ENCODE measurements at regions not wholly inside any gene's neighbourhood (a gene's known extent, or its start where the extent isn't known, plus 50 kb on each side); places are given as distances from the start of the nearest gene placed in this dataset.

DNA sequence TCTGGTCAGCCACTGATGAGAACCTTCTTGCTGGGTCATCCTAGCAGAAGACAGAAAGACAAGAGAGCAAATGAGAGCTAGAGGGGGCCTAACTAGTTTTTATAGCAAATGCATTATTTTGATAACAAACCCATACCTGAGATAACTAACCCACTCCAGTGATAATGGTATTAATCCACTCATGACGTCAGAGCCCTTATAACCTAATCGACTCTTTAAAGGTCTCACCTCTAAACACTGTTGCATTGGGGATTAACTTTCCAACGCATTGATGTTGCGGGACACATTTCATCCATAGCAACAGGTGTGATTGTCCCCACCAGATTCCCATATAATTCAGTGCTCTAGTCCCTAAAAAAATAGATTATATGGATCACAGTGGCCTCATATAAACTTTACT is 312.1 kb downstream of the HTR1B start:
- H3K9me3 ChIP-seq = no peaks in the 10 kb centered on the region
- H3K4me3 ChIP-seq = no peak overlapping the region
- TF ChIP-seq, protein P1, sequence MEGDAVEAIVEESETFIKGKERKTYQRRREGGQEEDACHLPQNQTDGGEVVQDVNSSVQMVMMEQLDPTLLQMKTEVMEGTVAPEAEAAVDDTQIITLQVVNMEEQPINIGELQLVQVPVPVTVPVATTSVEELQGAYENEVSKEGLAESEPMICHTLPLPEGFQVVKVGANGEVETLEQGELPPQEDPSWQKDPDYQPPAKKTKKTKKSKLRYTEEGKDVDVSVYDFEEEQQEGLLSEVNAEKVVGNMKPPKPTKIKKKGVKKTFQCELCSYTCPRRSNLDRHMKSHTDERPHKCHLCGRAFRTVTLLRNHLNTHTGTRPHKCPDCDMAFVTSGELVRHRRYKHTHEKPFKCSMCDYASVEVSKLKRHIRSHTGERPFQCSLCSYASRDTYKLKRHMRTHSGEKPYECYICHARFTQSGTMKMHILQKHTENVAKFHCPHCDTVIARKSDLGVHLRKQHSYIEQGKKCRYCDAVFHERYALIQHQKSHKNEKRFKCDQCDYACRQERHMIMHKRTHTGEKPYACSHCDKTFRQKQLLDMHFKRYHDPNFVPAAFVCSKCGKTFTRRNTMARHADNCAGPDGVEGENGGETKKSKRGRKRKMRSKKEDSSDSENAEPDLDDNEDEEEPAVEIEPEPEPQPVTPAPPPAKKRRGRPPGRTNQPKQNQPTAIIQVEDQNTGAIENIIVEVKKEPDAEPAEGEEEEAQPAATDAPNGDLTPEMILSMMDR (IDR thresholded peaks at IDR 0.05) = no peak
- DNase-seq (no peak), FAIRE-seq (no peak), ATAC-seq (no peak)
- no peaks in the 10 kb centered on the region for H3K4me1 ChIP-seq
- WGBS, 2 donors = 69 to 70% methylated on average over 4 of the region's 4 CpGs
- H3K27ac ChIP-seq = no peak overlapping the region
- H3K27me3 ChIP-seq = no peaks in the 10 kb centered on the region
- H3K36me3 ChIP-seq = no peaks in the 10 kb centered on the region
- intact Hi-C loops (cut with DNase I) = no loop called here

DNA sequence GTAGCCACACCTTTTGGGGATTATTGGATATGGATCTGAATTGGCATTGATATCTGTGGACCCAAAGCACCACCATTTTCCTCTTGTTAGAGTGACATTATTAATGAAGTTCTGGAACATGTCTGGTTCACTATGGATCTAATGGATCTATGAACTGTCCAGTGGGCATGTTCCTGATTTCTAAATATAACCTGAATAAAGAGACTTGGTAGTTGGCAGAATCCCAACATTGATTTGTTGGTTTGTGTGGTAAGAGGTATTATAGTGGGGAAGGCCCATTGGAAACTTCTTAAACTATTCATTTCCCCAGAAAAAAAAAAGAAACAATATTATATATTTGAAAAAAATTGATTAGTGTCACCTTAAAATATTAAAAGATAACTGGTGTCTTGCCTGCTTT is 312.6 kb downstream of the HTR1B start:
- Histone ChIP-seq H3K36me3 (no peaks in the 10 kb centered on the region), H3K9me3 (no peaks in the 10 kb centered on the region), H3K4me3 (no peak overlapping the region), H3K27ac (no peak overlapping the region), H3K4me1 (no peaks in the 10 kb centered on the region), H3K27me3 (no peaks in the 10 kb centered on the region)
- TF ChIP-seq, protein P1 (IDR thresholded peaks at IDR 0.05) = no peak
- ATAC-seq = no peak
- no peak for FAIRE-seq
- DNase-seq = no peak
- intact Hi-C loops (cut with DNase I) = no loop called here

DNA sequence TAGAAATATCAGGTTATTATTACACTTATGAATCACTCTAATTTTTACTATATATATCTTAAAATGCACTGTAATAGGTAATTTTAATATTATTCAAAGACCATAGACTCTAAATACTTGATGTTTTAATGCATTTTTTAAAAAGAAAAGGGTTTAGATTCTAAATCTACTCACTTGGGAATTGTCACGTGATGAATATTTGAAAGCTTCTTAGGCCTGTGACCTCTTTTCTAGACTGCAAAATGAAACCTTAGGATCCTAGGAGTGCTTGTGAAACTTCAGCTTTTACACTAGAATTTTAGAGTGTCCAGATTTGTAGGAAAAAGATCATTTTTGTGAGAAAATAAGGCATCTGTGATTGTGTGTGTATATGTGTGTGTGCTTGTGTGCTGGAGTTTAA is 318.0 kb downstream of the HTR1B start:
- Histone ChIP-seq H3K4me1 (peaks cover 0 to 6% (median 4%) of the 10 kb centered on the region in 3 donors), H3K27ac (no peak overlapping the region), H3K36me3 (no peaks in the 10 kb centered on the region), H3K4me3 (no peak overlapping the region), H3K9me3 (no peaks in the 10 kb centered on the region), H3K27me3 (no peaks in the 10 kb centered on the region)
- no peak for ATAC-seq
- no peak for FAIRE-seq
- no peak for DNase-seq
- TF ChIP-seq, protein P1 (IDR thresholded peaks at IDR 0.05) = no peak
- 85 to 90% methylated on average over 1 of the region's 1 CpG for WGBS, 2 donors
- intact Hi-C loops (cut with DNase I) = no loop called here

DNA sequence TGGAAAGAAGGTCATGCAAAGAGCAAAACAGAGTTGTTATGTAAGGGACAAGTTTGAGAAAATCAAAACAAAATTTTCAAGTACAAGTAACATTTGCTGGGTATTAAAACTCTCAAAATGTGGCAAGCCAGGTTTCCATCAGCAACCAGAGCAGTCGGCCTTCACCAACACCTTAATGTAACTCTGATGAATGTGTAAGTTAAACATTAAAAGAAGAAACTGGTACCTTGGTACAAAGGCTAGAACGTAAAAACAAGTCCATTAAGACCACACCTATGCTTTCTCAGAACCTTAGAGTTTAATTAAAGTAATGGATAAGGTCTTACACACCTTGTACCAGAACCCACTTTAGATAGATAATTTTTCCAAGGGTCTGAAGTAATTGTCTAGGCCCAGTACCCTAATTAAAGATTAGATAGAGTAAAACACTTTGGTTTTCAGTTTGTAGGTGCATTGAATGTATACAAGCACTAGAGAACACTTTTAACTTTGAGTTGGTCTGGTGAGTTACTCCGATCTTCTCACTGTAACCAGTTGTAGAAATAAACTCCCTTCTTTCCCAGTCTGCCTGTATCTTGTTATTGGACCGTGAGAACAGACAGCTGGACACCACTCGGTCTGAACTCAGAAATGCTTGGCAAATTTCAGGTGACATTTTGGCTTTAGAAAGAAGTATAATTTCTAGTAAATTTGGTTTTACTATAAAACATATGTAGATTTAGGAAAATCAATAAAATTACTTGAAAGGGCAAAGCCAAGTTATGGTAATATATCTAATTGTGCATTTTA is 319.4 kb downstream of the HTR1B start:
- Histone ChIP-seq H3K4me1 (peaks cover 0 to 6% (median 4%) of the 10 kb centered on the region in 3 donors), H3K36me3 (no peaks in the 10 kb centered on the region), H3K9me3 (no peaks in the 10 kb centered on the region), H3K27ac (peak overlapping the region in 3 of 4 donors; percentile 38 to 48 (median 41)), H3K4me3 (no peak overlapping the region), H3K27me3 (no peaks in the 10 kb centered on the region)
- TF ChIP-seq, protein P1 (IDR thresholded peaks at IDR 0.05) = no peak
- DNase-seq (peak in 5 of 6 donors; percentile 45 to 64 (median 57)), FAIRE-seq (no peak), ATAC-seq (peak; percentile 76 to 93 (median 86))
- intact Hi-C loops (cut with DNase I) = no loop called here
- WGBS, 2 donors = 27 to 29% methylated on average over 5 of the region's 5 CpGs

DNA sequence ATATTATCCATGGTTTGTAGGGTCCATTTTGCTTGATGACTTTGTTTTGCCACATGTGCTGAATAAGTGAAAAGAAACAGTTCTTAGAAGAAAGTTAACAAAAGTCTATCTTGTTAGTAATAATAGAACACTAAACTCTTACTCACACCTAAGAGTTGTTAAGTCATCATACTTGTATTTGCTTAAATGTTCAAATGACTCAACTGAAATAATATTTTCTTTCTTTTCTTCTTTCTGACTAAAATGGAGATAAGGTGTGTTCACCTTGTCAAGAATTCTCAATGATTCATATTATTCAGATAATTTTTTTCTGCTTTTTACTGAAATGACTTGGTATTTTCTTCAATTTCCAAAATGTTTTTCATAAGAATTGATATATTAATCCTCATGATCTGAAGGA is 327.2 kb downstream of the HTR1B start:
- H3K4me3 ChIP-seq = no peak overlapping the region

More for the DNA sequence above, 327.2 kb downstream of the HTR1B start:
- Histone ChIP-seq H3K27me3 (no peaks in the 10 kb centered on the region), H3K9me3 (no peaks in the 10 kb centered on the region), H3K27ac (no peak overlapping the region), H3K4me1 (peaks cover 0 to 5% (median 0%) of the 10 kb centered on the region in 3 donors), H3K36me3 (no peaks in the 10 kb centered on the region)
- FAIRE-seq (no peak), DNase-seq (no peak), ATAC-seq (peak in 3 of 4 donors; percentile 44 to 57 (median 56))
- TF ChIP-seq, protein P1 (IDR thresholded peaks at IDR 0.05) = no peak
- intact Hi-C loops (cut with DNase I) = no loop called here
